SK-N-SH (cell line): ENCODE measurements at regions not wholly inside any gene's neighbourhood (a gene's known extent, or its start where the extent isn't known, plus 50 kb on each side); places are given as distances from the start of the nearest gene placed in this dataset.

Source experiments
- GABPA ChIP-seq: IDR thresholded peaks from 2 replicates; pipeline ENCODE4 v1.4.0; 2012; ENCODE audit warnings: low read depth, mild to moderate bottlenecking
- TAF1 ChIP-seq: IDR thresholded peaks from 2 replicates; pipeline ENCODE4 v1.6.1; 2012; ENCODE audit warnings: low read depth, mild to moderate bottlenecking, low read length, moderate library complexity, borderline replicate concordance

DNA sequence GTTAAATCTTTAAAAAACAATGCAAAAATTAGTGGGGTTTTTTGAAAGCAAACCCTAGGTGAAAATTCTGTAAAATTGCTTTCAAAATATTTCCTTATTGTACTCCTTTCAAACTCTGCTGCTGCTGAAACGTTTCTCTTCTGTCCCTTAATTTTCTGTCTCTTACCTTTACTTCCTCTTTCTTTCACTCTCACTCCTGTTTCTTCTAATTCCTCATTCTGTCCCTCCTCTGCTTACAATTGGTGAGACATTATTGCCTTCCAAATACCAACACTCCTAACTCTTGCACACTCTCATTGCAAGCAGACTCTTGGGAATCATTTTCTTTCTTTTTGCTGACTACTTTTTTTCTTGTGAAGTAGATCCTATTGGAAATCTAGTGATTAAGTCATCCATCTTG lies 685.6 kb upstream of the SLITRK1 start:
- TF ChIP-seq GABPA (no peak), TAF1 (no peak)
